Right ventricle myocardium inferior (tissue), 1 donor: ENCODE measurements at regions not wholly inside any gene's neighbourhood (a gene's known extent, or its start where the extent isn't known, plus 50 kb on each side); places are given as distances from the start of the nearest gene placed in this dataset.

ENCODE experiments used
- ATAC-seq: fragments of 200-7000 bp; cut with Tn5 transposase; one replicate; pipeline ENCODE4 v1.9.1; 2020; ENCODE audit warnings: mild to moderate bottlenecking, moderate library complexity
- DNase-seq: peaks from one replicate; pipeline ENCODE4 v3.0.0; 2021; ENCODE audit errors: missing footprints
- intact Hi-C: fragments of 100-400 bp; cut with DNase I; formaldehyde crosslinking; loops from one replicate; pipeline ENCODE4 v1.11.0; 2022
- donor health status: DM: no; HTN: yes; CAD: no; lungs with severe emphysema.

DNA sequence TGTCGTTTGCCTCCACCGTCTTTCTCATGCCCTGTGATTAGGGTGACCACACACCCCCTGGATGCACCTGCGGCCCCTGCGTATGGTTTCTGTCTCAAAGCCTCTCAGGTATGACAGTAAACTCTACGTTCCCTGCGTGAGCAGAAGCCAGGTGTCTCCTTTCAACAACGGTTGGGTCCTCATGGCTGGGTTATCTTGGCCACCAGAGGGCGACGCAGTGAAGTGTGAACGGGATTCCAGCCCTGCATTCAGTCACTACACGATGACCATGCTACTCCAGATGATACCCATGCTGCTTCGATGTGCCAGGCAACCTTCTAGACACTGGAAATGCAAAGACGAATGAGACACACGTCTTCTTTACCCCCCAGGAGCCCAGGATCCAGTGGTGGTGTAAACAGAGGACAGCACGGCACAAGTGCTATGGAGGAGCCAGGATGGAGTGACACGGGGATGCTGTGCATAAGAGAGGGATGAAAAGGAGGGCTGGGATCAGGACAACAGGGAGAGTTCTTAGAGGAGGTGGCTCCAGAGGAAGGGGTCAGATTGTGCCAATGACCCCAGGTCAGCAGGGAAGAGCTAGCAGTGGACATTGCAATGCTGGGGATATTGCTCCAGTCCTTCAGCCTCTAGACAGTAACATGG, 228.1 kb upstream of the PFKP start:
- intact Hi-C loops, result no loop called here
- DNase-seq, result no peak
- ATAC-seq, result no peak

DNA sequence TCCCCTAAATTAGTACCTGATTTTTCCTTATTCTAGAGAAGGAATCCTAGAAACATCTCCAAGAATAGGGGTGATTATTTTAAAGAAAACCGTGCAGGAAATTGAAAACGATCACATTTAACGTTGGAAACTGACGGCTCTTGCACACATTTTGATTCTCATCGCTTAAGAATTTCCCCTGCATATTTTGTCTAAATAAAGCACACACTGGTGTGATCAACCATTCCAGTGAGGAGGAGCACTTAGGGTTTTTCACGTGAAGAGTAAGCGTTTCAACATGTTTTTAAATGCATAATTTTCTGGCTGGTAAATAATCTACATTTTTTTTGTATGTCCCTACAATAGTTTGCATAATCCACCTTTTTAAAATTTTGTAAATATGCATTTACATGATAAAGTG, 229.7 kb upstream of the PFKP start:
- DNase-seq (no peak), ATAC-seq (no peak)
- intact Hi-C loops, result no loop called here

GRCh38 chr10:2836921-2837662, 230.3 kb upstream of the PFKP start:
- intact Hi-C loops, result no loop called here
- no peak for DNase-seq
- ATAC-seq, result no peak

- no peak for DNase-seq
- no peak for ATAC-seq
- intact Hi-C loops, result no loop called here
These were observed 233.1 kb upstream of the PFKP start for GRCh38 chr10:2834214-2834613.

- intact Hi-C loops, result no loop called here
- ATAC-seq, result no peak
- no peak for DNase-seq
These were observed 235.8 kb upstream of the PFKP start for GRCh38 chr10:2831509-2831908.

DNA sequence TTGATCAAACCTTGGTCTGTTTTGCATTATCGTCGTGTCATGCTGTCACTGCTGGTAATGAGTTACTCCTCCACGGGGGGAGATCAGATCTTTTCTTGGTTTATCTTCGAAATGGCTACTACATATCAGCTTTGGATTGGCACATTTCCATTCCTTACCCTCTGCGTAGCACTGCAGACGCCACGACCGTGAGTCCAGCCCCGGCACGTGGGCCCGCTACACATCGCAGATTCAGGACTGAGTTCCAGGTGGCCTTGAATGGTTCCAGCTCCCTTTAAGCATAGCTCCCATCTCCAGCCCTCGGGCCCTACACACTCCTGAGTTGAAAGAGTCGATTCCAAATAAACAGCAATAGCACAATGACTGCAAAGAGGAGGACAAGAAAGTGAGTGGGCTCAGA, 238.6 kb upstream of the PFKP start:
- DNase-seq, result no peak
- intact Hi-C loops, result no loop called here
- no peak for ATAC-seq

GRCh38 chr10:2826675-2827074, 240.7 kb upstream of the PFKP start:
- ATAC-seq (no peak), DNase-seq (no peak)
- intact Hi-C loops, result no loop called here

DNA sequence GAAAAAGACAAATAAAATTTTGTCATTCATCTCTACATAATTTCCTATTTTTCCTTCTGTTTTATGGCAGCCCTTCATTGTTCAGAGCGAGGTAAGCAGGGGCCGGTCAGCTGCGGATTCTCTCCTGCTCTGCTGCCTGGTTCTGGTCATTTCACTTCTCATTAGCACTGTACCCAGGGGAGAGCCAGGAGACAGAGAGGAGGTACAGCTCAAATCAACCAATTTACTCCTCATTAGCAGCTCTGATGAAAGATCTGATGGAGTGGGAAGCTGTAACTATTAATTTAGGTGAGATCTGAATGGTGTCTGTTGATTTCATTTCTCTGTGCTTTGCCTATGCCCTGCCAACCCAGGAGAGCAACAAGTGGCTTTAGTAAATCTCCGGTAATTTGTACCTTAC, 241.5 kb upstream of the PFKP start:
- no peak for ATAC-seq
- no peak for DNase-seq
- intact Hi-C loops, result no loop called here

- intact Hi-C loops, result no loop called here
- DNase-seq (no peak), ATAC-seq (no peak)
These were observed 249.3 kb upstream of the PFKP start for GRCh38 chr10:2817940-2818636.

GRCh38 chr10:2813693-2814092, 253.7 kb upstream of the PFKP start:
- DNase-seq, result no peak
- intact Hi-C loops, result no loop called here
- no peak for ATAC-seq

DNA sequence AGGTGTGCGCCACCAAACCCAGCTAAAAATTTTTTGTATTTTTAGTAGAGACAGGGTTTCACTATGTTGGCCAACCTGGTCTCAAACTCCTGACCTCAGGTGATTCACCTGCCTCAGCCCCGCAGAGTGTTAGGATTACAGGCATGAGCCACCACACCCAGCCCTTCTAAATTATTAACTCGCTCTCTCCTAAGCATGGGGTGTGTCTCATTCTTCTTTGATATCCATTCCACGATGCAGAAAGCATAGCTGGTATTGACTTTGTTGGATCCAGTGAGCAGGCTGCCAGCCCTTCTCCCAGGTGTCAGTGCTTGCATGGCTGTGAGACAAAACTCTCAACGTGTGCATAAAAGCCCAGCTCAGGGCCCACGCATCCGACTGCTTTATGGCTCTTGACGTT, 254.1 kb upstream of the PFKP start:
- intact Hi-C loops, result no loop called here

GRCh38 chr10:2812631-2813030, 254.7 kb upstream of the PFKP start:
- ATAC-seq, result no peak
- intact Hi-C loops, result no loop called here
- DNase-seq, result no peak

More for the DNA sequence above, 254.1 kb upstream of the PFKP start:
- DNase-seq (no peak), ATAC-seq (no peak)

DNA sequence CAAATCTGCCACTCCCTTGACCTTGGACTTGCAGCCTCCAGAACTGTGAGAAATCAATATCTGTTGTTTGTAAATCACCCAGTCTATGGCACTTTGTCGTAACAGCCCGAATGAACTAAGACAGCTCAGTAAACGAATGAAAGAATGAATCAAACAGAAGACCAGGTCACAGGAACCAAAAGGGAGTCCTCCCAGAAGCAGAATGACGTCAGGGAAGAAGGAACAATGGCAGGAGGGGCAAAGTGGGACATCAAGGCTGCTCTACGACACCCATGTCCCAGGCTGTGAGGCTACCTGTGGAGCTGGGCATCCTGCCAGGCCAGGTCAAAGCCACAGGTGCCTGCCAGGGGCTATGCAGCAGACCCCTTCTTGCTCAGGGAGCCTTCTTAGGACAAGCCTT, 267.2 kb upstream of the PFKP start:
- no peak for ATAC-seq
- intact Hi-C loops, result no loop called here
- DNase-seq, result no peak

DNA sequence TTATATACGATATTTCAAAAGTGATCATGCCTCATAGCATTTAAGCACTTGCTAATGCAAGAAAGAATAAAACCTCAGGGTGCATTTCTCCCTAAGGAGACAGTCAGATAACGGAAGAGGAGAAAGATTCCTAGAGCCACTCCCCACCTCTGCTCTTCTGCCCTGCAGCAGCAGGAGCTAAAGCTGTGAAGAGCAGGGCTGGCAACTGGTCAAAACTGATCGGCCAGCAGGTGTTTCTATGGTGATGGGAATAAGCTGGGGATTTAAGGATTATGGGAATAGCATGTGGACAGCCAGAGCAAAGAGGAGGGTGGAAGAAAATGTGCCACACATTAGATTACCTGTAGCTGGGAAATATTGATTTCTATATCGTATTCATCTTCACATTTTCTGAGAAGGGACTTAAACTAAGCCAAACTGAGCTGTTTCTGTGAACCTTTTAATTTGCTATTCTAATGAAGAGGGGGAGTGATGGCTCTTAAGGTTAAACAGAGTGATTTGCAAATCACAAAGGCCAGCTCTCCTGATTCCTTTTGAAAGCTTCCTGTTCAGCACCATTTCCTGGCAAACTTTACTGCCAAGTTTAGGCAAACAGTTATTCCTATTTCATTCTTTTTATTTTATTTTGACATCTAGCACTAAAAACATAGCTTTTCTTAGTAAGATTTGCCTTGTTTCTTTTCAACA, 268.9 kb upstream of the PFKP start:
- ATAC-seq (no peak), DNase-seq (no peak)
- intact Hi-C loops, result no loop called here

- no peak for DNase-seq
- no peak for ATAC-seq
- intact Hi-C loops, result no loop called here
These were observed 275.4 kb upstream of the PFKP start for GRCh38 chr10:2791774-2792443.

DNA sequence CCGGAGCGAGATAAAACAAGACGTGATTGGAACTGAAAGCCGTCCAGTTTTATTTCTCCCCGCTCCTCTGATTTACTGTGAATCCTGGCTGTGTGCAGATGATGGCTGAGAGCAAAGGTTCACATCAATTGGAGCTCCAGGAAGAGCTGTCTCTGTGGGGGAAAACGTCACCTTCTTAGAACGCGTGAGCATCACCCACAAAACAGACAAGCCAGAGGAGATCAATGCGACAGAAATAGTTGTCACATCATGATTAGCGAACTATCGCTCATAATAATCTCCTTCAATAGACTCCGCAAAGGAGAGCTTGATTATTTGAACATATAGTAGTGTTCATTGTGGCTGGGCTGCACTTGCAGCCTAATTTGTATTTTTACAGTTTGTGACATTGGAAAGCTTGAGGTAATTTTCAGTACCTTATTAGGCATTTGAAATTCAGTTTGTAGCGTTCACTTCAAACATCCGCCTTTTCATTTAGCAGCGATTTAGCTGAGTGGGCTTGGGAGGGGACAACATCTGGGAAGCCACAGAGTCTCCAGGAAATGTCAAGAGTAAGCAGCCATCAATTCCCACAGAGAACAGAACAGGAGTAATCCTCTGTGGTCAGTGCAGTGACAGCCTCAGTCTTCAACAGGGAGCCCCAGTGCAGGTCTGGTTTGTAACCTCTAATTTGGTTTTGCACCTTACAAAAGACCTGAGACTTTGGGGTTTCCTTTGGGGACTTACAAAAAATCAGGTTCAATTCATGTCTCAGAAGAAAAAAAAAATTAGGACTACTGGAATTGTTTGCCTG, 276.8 kb upstream of the PFKP start:
- no peak for ATAC-seq
- no peak for DNase-seq
- intact Hi-C loops, result no loop called here

DNA sequence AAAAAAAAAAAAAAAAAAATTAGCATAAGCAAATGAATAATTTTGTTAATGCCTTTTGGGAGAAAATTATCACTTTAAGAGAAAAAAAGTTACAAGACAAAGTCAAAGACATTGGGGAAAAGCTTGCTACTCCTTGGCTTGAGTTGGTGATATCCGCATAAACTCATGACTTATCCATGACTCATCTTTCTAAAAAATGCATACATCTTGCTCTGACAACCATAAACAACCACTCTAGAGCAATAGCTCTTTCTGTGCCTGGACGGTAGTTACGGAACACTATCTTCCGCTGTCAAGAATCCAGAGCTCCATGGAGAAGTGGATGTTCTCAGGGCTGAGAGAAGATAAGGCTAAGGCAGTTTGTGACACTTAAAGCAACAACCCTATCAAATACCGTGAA, 281.1 kb upstream of the PFKP start:
- ATAC-seq (no peak), DNase-seq (no peak)
- intact Hi-C loops, result no loop called here

GRCh38 chr10:2784766-2785165, 282.6 kb upstream of the PFKP start:
- no peak for ATAC-seq

More at GRCh38 chr10:2784766-2785165, 282.6 kb upstream of the PFKP start:
- intact Hi-C loops, result no loop called here
- DNase-seq, result no peak
